HL-60 (cell line): ENCODE measurements at regions not wholly inside any gene's neighbourhood (a gene's known extent, or its start where the extent isn't known, plus 50 kb on each side); places are given as distances from the start of the nearest gene placed in this dataset.

Experiments used
- CTCF ChIP-seq: IDR thresholded peaks from one replicate; pipeline ENCODE4 v1.5.1; 2011; ENCODE audit warnings: low read length, control low read depth, inconsistent platforms; ENCODE audit not compliant: insufficient read depth
- GABPA ChIP-seq: IDR thresholded peaks from 2 replicates; pipeline ENCODE4 v1.6.1; 2012; ENCODE audit warnings: low read depth
- POLR2AphosphoS5 ChIP-seq: IDR thresholded peaks from 2 replicates; pipeline ENCODE4 v1.6.1; 2012; ENCODE audit warnings: low read depth
- REST ChIP-seq: IDR thresholded peaks from 2 replicates; pipeline ENCODE4 v1.6.1; 2012; ENCODE audit warnings: low read depth; ENCODE audit not compliant: insufficient replicate concordance
- SPI1 ChIP-seq: IDR thresholded peaks from 2 replicates; pipeline ENCODE4 v1.6.1; 2012; ENCODE audit warnings: low read depth, mild to moderate bottlenecking, borderline replicate concordance

- TF ChIP-seq CTCF (no peak), GABPA (no peak), POLR2AphosphoS5 (no peak), REST (no peak), SPI1 (no peak)
Measured at GRCh38 chr13:106424805-106425204, 110.7 kb downstream of the EFNB2 start.
